ENCODE measurements at regions not wholly inside any gene's neighbourhood (a gene's known extent, or its start where the extent isn't known, plus 50 kb on each side); places are given as distances from the start of the nearest gene placed in this dataset.

GRCh38 chr21:41676198-41676597, 90.7 kb downstream of the RIPK4 start:
- no peaks in the 10 kb centered on the region for H3K9me3 ChIP-seq (ENCODE audit: control insufficient read depth, insufficient read depth, low read length)
- H3K36me3 ChIP-seq (ENCODE audit: insufficient read depth, low read length), result no peaks in the 10 kb centered on the region
- peaks cover 21% of the 10 kb centered on the region; the same call in 1 of the 2 replicates for H3K4me1 ChIP-seq (ENCODE audit: insufficient read depth, low read length)
- no peak overlapping the region for H3K9ac ChIP-seq (ENCODE audit: low read depth, low read length)

GRCh38 chr21:41675574-41675973, 91.3 kb downstream of the RIPK4 start:
- Histone ChIP-seq H3K9me3 (ENCODE audit: control insufficient read depth, insufficient read depth, low read length) (no peaks in the 10 kb centered on the region), H3K4me1 (ENCODE audit: insufficient read depth, low read length) (peaks cover 20% of the 10 kb centered on the region; the same call in 1 of the 2 replicates), H3K36me3 (ENCODE audit: insufficient read depth, low read length) (no peaks in the 10 kb centered on the region), H3K9ac (ENCODE audit: low read depth, low read length) (no peak overlapping the region)

GRCh38 chr21:41674402-41674801, 92.5 kb downstream of the RIPK4 start:
- Histone ChIP-seq H3K9ac (ENCODE audit: low read depth, low read length) (no peak overlapping the region), H3K9me3 (ENCODE audit: control insufficient read depth, insufficient read depth, low read length) (no peaks in the 10 kb centered on the region), H3K36me3 (ENCODE audit: insufficient read depth, low read length) (no peaks in the 10 kb centered on the region), H3K4me1 (ENCODE audit: insufficient read depth, low read length) (peaks cover 15% of the 10 kb centered on the region; the same call in 1 of the 2 replicates)

- no peak overlapping the region for H3K9ac ChIP-seq (ENCODE audit: low read depth, low read length)
- peaks cover 11% of the 10 kb centered on the region; the same call in 1 of the 2 replicates for H3K4me1 ChIP-seq (ENCODE audit: insufficient read depth, low read length)
- no peaks in the 10 kb centered on the region for H3K36me3 ChIP-seq (ENCODE audit: insufficient read depth, low read length)
- H3K9me3 ChIP-seq (ENCODE audit: control insufficient read depth, insufficient read depth, low read length), result no peaks in the 10 kb centered on the region
Observed at GRCh38 chr21:41673596-41674335, 93.1 kb downstream of the RIPK4 start.

- Histone ChIP-seq H3K9me3 (ENCODE audit: control insufficient read depth, insufficient read depth, low read length) (no peaks in the 10 kb centered on the region), H3K36me3 (ENCODE audit: insufficient read depth, low read length) (no peaks in the 10 kb centered on the region), H3K4me1 (ENCODE audit: insufficient read depth, low read length) (peaks cover 4% of the 10 kb centered on the region; the same call in 1 of the 2 replicates), H3K9ac (ENCODE audit: low read depth, low read length) (no peak overlapping the region)
Observed at GRCh38 chr21:41673071-41673470, 93.8 kb downstream of the RIPK4 start.

GRCh38 chr21:41672543-41672915, 94.3 kb downstream of the RIPK4 start:
- no peaks in the 10 kb centered on the region for H3K9me3 ChIP-seq (ENCODE audit: control insufficient read depth, insufficient read depth, low read length)

GRCh38 chr21:41671859-41672542, 94.9 kb downstream of the RIPK4 start:
- Histone ChIP-seq H3K9ac (ENCODE audit: low read depth, low read length) (no peak overlapping the region), H3K4me1 (ENCODE audit: insufficient read depth, low read length) (no peaks in the 10 kb centered on the region), H3K36me3 (ENCODE audit: insufficient read depth, low read length) (no peaks in the 10 kb centered on the region), H3K9me3 (ENCODE audit: control insufficient read depth, insufficient read depth, low read length) (no peaks in the 10 kb centered on the region)

More at GRCh38 chr21:41672543-41672915, 94.3 kb downstream of the RIPK4 start:
- H3K36me3 ChIP-seq (ENCODE audit: insufficient read depth, low read length), result no peaks in the 10 kb centered on the region
- no peaks in the 10 kb centered on the region for H3K4me1 ChIP-seq (ENCODE audit: insufficient read depth, low read length)
- no peak overlapping the region for H3K9ac ChIP-seq (ENCODE audit: low read depth, low read length)

- Histone ChIP-seq H3K9me3 (ENCODE audit: control insufficient read depth, insufficient read depth, low read length) (no peaks in the 10 kb centered on the region), H3K9ac (ENCODE audit: low read depth, low read length) (no peak overlapping the region), H3K36me3 (ENCODE audit: insufficient read depth, low read length) (no peaks in the 10 kb centered on the region), H3K4me1 (ENCODE audit: insufficient read depth, low read length) (no peaks in the 10 kb centered on the region)
Observed at GRCh38 chr21:41671212-41671762, 95.6 kb downstream of the RIPK4 start.

- Histone ChIP-seq H3K9ac (ENCODE audit: low read depth, low read length) (no peak overlapping the region), H3K36me3 (ENCODE audit: insufficient read depth, low read length) (no peaks in the 10 kb centered on the region), H3K4me1 (ENCODE audit: insufficient read depth, low read length) (no peaks in the 10 kb centered on the region), H3K9me3 (ENCODE audit: control insufficient read depth, insufficient read depth, low read length) (no peaks in the 10 kb centered on the region)
Observed at GRCh38 chr21:41670056-41670805, 96.6 kb downstream of the RIPK4 start.

GRCh38 chr21:41669533-41669830, 97.4 kb downstream of the RIPK4 start:
- no peaks in the 10 kb centered on the region for H3K36me3 ChIP-seq (ENCODE audit: insufficient read depth, low read length)
- no peak overlapping the region for H3K9ac ChIP-seq (ENCODE audit: low read depth, low read length)
- H3K4me1 ChIP-seq (ENCODE audit: insufficient read depth, low read length), result no peaks in the 10 kb centered on the region; the same call in 1 of the 2 replicates
- H3K9me3 ChIP-seq (ENCODE audit: control insufficient read depth, insufficient read depth, low read length), result no peaks in the 10 kb centered on the region

GRCh38 chr21:41668686-41669532, 97.9 kb downstream of the RIPK4 start:
- Histone ChIP-seq H3K36me3 (ENCODE audit: insufficient read depth, low read length) (no peaks in the 10 kb centered on the region), H3K4me1 (ENCODE audit: insufficient read depth, low read length) (peaks cover 5% of the 10 kb centered on the region; the same call in 1 of the 2 replicates), H3K9ac (ENCODE audit: low read depth, low read length) (no peak overlapping the region), H3K9me3 (ENCODE audit: control insufficient read depth, insufficient read depth, low read length) (no peaks in the 10 kb centered on the region)

- Histone ChIP-seq H3K9me3 (ENCODE audit: control insufficient read depth, insufficient read depth, low read length) (no peaks in the 10 kb centered on the region), H3K4me1 (ENCODE audit: insufficient read depth, low read length) (peaks cover 7% of the 10 kb centered on the region; the same call in 1 of the 2 replicates), H3K36me3 (ENCODE audit: insufficient read depth, low read length) (no peaks in the 10 kb centered on the region), H3K9ac (ENCODE audit: low read depth, low read length) (no peak overlapping the region)
Observed at GRCh38 chr21:41668051-41668541, 98.8 kb downstream of the RIPK4 start.

- H3K4me1 ChIP-seq (ENCODE audit: insufficient read depth, low read length), result peaks cover 7% of the 10 kb centered on the region; the same call in 1 of the 2 replicates
- H3K9me3 ChIP-seq (ENCODE audit: control insufficient read depth, insufficient read depth, low read length), result no peaks in the 10 kb centered on the region
- H3K9ac ChIP-seq (ENCODE audit: low read depth, low read length), result no peak overlapping the region
- H3K36me3 ChIP-seq (ENCODE audit: insufficient read depth, low read length), result no peaks in the 10 kb centered on the region
Observed at GRCh38 chr21:41667136-41667535, 99.7 kb downstream of the RIPK4 start.

Data from ES-I3 (cell line).